Hepatocyte (in vitro differentiated cells): ENCODE measurements at regions not wholly inside any gene's neighbourhood (a gene's known extent, or its start where the extent isn't known, plus 50 kb on each side); places are given as distances from the start of the nearest gene placed in this dataset.

Experiments used
- DNase-seq: peaks from one replicate; pipeline ENCODE4 v3.0.0-alpha.2; 2016; ENCODE audit warnings: low spot score
- H2AFZ ChIP-seq: fragments of 200-600 bp; sonication (generic); 2 replicates; pipeline ENCODE4 v1.6.0; 2016; ENCODE audit warnings: antibody characterized with exemption, mild to moderate bottlenecking
- H3K27ac ChIP-seq: fragments of 200-600 bp; sonication (generic); 2 replicates; pipeline ENCODE4 v1.5.1; 2016; ENCODE audit warnings: mild to moderate bottlenecking
- H3K27me3 ChIP-seq: fragments of 200-600 bp; sonication (generic); 2 replicates; pipeline ENCODE4 v1.6.1; 2016
- H3K36me3 ChIP-seq: fragments of 200-600 bp; sonication (generic); replicated peaks from 2 replicates; pipeline ENCODE4 v1.5.1; 2016; ENCODE audit warnings: low read depth; ENCODE audit not compliant: insufficient read depth
- H3K4me1 ChIP-seq: fragments of 200-600 bp; sonication (generic); 2 replicates; pipeline ENCODE4 v1.5.1; 2016; ENCODE audit warnings: mild to moderate bottlenecking, moderate library complexity; ENCODE audit not compliant: insufficient read depth
- H3K4me2 ChIP-seq: fragments of 200-600 bp; sonication (generic); 2 replicates; pipeline ENCODE4 v1.6.0; 2016
- H3K4me3 ChIP-seq: fragments of 200-600 bp; sonication (generic); 2 replicates; pipeline ENCODE4 v1.5.1; 2016; ENCODE audit warnings: mild to moderate bottlenecking
- H3K79me2 ChIP-seq: fragments of 200-600 bp; sonication (generic); 2 replicates; pipeline ENCODE4 v1.6.0; 2017; ENCODE audit warnings: mild to moderate bottlenecking
- H3K9me2 ChIP-seq: fragments of 200-600 bp; sonication (generic); replicated peaks from 2 replicates; pipeline ENCODE4 v1.6.0; 2017; ENCODE audit warnings: mild to moderate bottlenecking; ENCODE audit not compliant: insufficient read depth
- H3K9me3 ChIP-seq: fragments of 200-600 bp; sonication (generic); 2 replicates; pipeline ENCODE4 v1.5.1; 2016; ENCODE audit warnings: low read depth, mild to moderate bottlenecking
- H4K20me1 ChIP-seq: fragments of 200-600 bp; sonication (generic); 2 replicates; pipeline ENCODE4 v1.6.0; 2016; ENCODE audit warnings: mild to moderate bottlenecking; ENCODE audit not compliant: insufficient read depth, poor library complexity, severe bottlenecking
- EZH2 ChIP-seq: fragments of 200-600 bp; sonication (generic); IDR thresholded peaks from 2 replicates; pipeline ENCODE4 v1.6.1; 2016; ENCODE audit warnings: antibody characterized with exemption, mild to moderate bottlenecking, borderline replicate concordance
- EZH2phosphoT487 ChIP-seq: fragments of 200-600 bp; sonication (generic); IDR thresholded peaks from one replicate; pipeline ENCODE4 v1.6.1; 2018; ENCODE audit warnings: antibody characterized with exemption, mild to moderate bottlenecking, low read depth, moderate library complexity; ENCODE audit not compliant: unreplicated experiment, severe bottlenecking
- WGBS: methylation state at CpG from one replicate; pipeline ENCODE4 v1.1.6; 2016; ENCODE audit warnings: low lambda C conversion rate; ENCODE audit errors: missing lambda C conversion rate; 5-methylcytosine and 5-hydroxymethylcytosine counted together
- TF ChIP-seq, protein P1 (sequence below): fragments of 200-600 bp; sonication (generic); IDR thresholded peaks from 2 replicates; pipeline ENCODE4 v1.5.1; 2016; ENCODE audit warnings: antibody characterized with exemption, mild to moderate bottlenecking; ENCODE audit not compliant: poor library complexity

DNA sequence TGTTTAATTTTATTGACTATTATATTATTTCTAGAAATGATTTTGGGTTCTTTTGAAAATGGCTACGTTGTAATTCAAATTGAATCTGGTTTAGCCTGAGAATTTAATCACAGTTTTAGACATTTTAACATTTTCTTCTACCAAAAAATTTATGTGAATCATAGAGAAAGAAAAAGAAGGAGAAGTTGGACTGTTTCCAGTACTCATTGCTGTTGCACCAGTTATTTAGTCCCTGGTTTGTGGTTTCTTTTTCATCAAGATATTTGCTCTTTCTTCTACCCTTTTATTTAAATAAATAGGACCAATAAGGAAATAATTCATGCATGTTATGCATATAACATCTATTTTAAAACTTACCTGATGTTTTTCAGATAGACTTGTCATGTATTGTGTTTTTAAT lies 1337.1 kb downstream of the ROBO1 start:
- no peak overlapping the region for H3K4me3 ChIP-seq
- TF ChIP-seq EZH2phosphoT487: no peak
- H3K27ac ChIP-seq: no peak overlapping the region
- H3K4me1 ChIP-seq: no peaks in the 10 kb centered on the region
- no peaks in the 10 kb centered on the region for H4K20me1 ChIP-seq
- no peaks in the 10 kb centered on the region for H3K9me2 ChIP-seq
- no peak overlapping the region for H3K4me2 ChIP-seq
- no peaks in the 10 kb centered on the region for H3K9me3 ChIP-seq
- H3K36me3 ChIP-seq: no peaks in the 10 kb centered on the region
- H3K79me2 ChIP-seq: no peaks in the 10 kb centered on the region
- WGBS: 90% methylated on average over 1 of the region's 1 CpG
- DNase-seq: no peak
- no peak overlapping the region for H2AFZ ChIP-seq
- no peaks in the 10 kb centered on the region for H3K27me3 ChIP-seq

- Histone ChIP-seq H3K4me1 (no peaks in the 10 kb centered on the region), H4K20me1 (no peaks in the 10 kb centered on the region), H3K27ac (no peak overlapping the region), H2AFZ (no peak overlapping the region), H3K9me3 (no peaks in the 10 kb centered on the region), H3K79me2 (no peaks in the 10 kb centered on the region), H3K27me3 (no peaks in the 10 kb centered on the region), H3K4me3 (no peak overlapping the region), H3K36me3 (no peaks in the 10 kb centered on the region), H3K9me2 (no peaks in the 10 kb centered on the region), H3K4me2 (no peak overlapping the region)
- 95% methylated on average over 3 of the region's 3 CpGs for WGBS
- no peak for DNase-seq
- no peak for TF ChIP-seq EZH2phosphoT487
- no peak for TF ChIP-seq EZH2
- TF ChIP-seq, protein P1, sequence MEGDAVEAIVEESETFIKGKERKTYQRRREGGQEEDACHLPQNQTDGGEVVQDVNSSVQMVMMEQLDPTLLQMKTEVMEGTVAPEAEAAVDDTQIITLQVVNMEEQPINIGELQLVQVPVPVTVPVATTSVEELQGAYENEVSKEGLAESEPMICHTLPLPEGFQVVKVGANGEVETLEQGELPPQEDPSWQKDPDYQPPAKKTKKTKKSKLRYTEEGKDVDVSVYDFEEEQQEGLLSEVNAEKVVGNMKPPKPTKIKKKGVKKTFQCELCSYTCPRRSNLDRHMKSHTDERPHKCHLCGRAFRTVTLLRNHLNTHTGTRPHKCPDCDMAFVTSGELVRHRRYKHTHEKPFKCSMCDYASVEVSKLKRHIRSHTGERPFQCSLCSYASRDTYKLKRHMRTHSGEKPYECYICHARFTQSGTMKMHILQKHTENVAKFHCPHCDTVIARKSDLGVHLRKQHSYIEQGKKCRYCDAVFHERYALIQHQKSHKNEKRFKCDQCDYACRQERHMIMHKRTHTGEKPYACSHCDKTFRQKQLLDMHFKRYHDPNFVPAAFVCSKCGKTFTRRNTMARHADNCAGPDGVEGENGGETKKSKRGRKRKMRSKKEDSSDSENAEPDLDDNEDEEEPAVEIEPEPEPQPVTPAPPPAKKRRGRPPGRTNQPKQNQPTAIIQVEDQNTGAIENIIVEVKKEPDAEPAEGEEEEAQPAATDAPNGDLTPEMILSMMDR: no peak
These were observed 1333.0 kb downstream of the ROBO1 start for GRCh38 chr3:78434801-78435200.

- no peak for TF ChIP-seq EZH2
- TF ChIP-seq, protein P1: no peak
- no peaks in the 10 kb centered on the region for H3K79me2 ChIP-seq
- 82% methylated on average over 1 of the region's 1 CpG for WGBS
- no peak overlapping the region for H2AFZ ChIP-seq
- H3K9me2 ChIP-seq: no peaks in the 10 kb centered on the region
- H3K36me3 ChIP-seq: no peaks in the 10 kb centered on the region
- DNase-seq: no peak
- no peaks in the 10 kb centered on the region for H3K9me3 ChIP-seq
- H3K4me1 ChIP-seq: no peaks in the 10 kb centered on the region
- no peaks in the 10 kb centered on the region for H3K27me3 ChIP-seq
- H4K20me1 ChIP-seq: no peaks in the 10 kb centered on the region
- no peak overlapping the region for H3K4me3 ChIP-seq
- H3K4me2 ChIP-seq: no peak overlapping the region
- H3K27ac ChIP-seq: no peak overlapping the region
These were observed 1312.6 kb downstream of the ROBO1 start for GRCh38 chr3:78455166-78455565.

DNA sequence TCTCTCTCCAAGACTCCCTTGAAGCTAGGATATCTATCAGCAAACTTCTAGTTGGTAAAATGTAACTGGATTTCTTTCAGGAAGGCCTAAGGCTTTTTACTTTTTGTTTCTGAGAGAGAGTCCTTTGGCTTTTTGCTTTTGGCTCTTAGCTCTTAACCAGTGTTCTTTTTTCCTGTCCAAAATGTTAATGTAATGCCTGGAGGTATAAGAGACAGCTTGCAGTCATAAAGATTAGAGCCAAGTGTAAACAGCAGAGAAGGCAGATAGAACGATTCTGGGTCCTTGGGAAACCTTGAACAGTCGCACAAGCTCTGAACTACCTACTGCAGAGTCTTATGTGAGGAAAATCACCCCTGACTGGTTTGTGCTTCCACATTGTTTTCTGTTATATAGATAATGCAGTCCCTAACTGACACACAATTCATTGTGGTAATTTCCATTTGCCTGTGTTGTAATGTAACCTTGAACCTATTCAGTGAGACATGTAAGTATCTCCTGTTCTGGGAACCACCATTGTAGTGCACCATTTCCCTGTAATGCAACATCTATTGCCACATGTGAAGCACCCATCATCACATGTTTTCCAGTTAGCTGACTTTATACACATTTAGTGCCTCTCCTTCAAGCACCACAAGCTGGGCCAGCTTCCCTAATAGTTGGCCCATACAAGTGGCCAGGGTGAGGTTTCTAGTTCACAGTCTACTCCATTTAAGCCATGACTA lies 1311.9 kb downstream of the ROBO1 start:
- Histone ChIP-seq H3K4me2 (no peak overlapping the region), H3K27ac (no peak overlapping the region), H3K9me3 (no peaks in the 10 kb centered on the region), H3K36me3 (no peaks in the 10 kb centered on the region), H4K20me1 (no peaks in the 10 kb centered on the region), H3K4me1 (no peaks in the 10 kb centered on the region), H3K9me2 (no peaks in the 10 kb centered on the region), H2AFZ (peak overlapping the region; percentile 29), H3K27me3 (no peaks in the 10 kb centered on the region), H3K4me3 (no peak overlapping the region), H3K79me2 (no peaks in the 10 kb centered on the region)
- no peak for TF ChIP-seq EZH2phosphoT487
- no peak for TF ChIP-seq EZH2
- DNase-seq: no peak
- 43% methylated on average over 2 of the region's 2 CpGs for WGBS
